Kidney (tissue), 13 donors: ENCODE measurements at regions not wholly inside any gene's neighbourhood (a gene's known extent, or its start where the extent isn't known, plus 50 kb on each side); places are given as distances from the start of the nearest gene placed in this dataset.

Experiments used
- DNase-seq, 5 donors: peaks; one replicate each; pipeline ENCODE4 v3.0.0-alpha.2; 2013 to 2020
- FAIRE-seq: peaks from 2 replicates; lab custom pipeline; 2012; peaks lifted over from hg19 to GRCh38; lab: Jason Lieb, UNC
- H3K27ac ChIP-seq, 2 donors: one replicate each; pipeline ENCODE4 v1.7.0; 2013; ENCODE audit warnings: low read depth in 2 of 2, low read length in 2 of 2, inconsistent platforms in 1 of 2
- H3K27me3 ChIP-seq: one replicate; pipeline ENCODE4 v1.7.1; 2013; ENCODE audit warnings: low read length, inconsistent platforms; ENCODE audit not compliant: control insufficient read depth, insufficient read depth
- H3K36me3 ChIP-seq, 3 donors: one replicate each; pipeline versions ENCODE4 v1.7.0 to v1.7.1; 2013; ENCODE audit warnings: low read length in 3 of 3, control low read depth in 1 of 3, inconsistent platforms in 1 of 3; ENCODE audit not compliant: insufficient read depth in 3 of 3, control insufficient read depth in 2 of 3
- H3K4me1 ChIP-seq, 3 donors: one replicate each; pipeline versions ENCODE4 v1.7.0 to v1.7.1; 2013; ENCODE audit warnings: low read length in 3 of 3, inconsistent platforms in 1 of 3, low read depth in 1 of 3; ENCODE audit not compliant: control insufficient read depth in 2 of 3, insufficient read depth in 2 of 3
- H3K4me3 ChIP-seq, 3 donors: one replicate each; pipeline versions ENCODE4 v1.7.0 to v1.8.1; 2013; ENCODE audit warnings: low read length in 3 of 3, control low read depth in 1 of 3, inconsistent platforms in 1 of 3
- H3K9ac ChIP-seq, 3 donors: one replicate each; pipeline versions ENCODE4 v1.7.0 to v1.7.1; 2013; ENCODE audit warnings: low read length in 3 of 3, control low read depth in 1 of 3, inconsistent platforms in 1 of 3
- H3K9me3 ChIP-seq, 3 donors: one replicate each; pipeline versions ENCODE4 v1.7.0 to v1.7.1; 2013; ENCODE audit warnings: low read length in 3 of 3, control low read depth in 1 of 3, inconsistent platforms in 1 of 3; ENCODE audit not compliant: control insufficient read depth in 2 of 3, insufficient read depth in 1 of 3
- intact Hi-C: fragments of 100-400 bp; cut with DNase I; formaldehyde crosslinking; loops from one replicate; pipeline ENCODE4 v1.11.1; 2022
- TF ChIP-seq, protein P1 (sequence below): IDR thresholded peaks from 3 replicates; pipeline ENCODE4 v1.5.1; 2012; ENCODE audit warnings: mild to moderate bottlenecking, moderate library complexity, borderline replicate concordance; ENCODE audit not compliant: insufficient read depth; ENCODE audit errors: extremely low read depth
- donor health status: control.
- donor health status: control.
- donor health status: control.
- donor health status: control.
- donor health status: control.
- donor health status: DM: yes; HTN: yes; CAD: no.
- donor health status: Normal renal cell carcinoma (clear cell type).

DNA sequence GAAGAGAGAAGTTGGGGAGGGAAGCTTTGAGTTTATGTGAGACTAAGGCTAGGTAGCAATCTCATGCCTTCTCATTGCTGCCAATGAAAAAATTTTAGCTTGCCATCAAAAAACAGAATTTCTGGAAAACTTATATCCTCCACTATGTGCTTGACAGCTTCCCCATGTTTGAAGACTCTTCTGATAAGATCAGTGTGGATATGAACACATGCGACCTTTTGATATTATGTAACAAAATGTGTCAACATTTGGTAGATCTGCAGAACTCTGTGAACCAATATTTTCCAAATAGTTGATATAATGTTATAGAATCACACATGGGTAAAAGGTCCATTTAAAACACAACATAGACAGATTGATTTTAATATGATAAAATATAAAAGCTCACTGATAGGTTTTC is 380.9 kb upstream of the PROK2 start:
- Histone ChIP-seq H3K9me3 (no peaks in the 10 kb centered on the region), H3K36me3 (no peaks in the 10 kb centered on the region), H3K4me1 (peaks cover 0 to 7% (median 4%) of the 10 kb centered on the region in 3 donors), H3K27ac (no peak overlapping the region), H3K9ac (no peak overlapping the region), H3K27me3 (no peaks in the 10 kb centered on the region), H3K4me3 (no peak overlapping the region)
- DNase-seq (no peak), FAIRE-seq (no peak)
- intact Hi-C loops: no loop called here
- TF ChIP-seq, protein P1, sequence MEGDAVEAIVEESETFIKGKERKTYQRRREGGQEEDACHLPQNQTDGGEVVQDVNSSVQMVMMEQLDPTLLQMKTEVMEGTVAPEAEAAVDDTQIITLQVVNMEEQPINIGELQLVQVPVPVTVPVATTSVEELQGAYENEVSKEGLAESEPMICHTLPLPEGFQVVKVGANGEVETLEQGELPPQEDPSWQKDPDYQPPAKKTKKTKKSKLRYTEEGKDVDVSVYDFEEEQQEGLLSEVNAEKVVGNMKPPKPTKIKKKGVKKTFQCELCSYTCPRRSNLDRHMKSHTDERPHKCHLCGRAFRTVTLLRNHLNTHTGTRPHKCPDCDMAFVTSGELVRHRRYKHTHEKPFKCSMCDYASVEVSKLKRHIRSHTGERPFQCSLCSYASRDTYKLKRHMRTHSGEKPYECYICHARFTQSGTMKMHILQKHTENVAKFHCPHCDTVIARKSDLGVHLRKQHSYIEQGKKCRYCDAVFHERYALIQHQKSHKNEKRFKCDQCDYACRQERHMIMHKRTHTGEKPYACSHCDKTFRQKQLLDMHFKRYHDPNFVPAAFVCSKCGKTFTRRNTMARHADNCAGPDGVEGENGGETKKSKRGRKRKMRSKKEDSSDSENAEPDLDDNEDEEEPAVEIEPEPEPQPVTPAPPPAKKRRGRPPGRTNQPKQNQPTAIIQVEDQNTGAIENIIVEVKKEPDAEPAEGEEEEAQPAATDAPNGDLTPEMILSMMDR: no peak

DNA sequence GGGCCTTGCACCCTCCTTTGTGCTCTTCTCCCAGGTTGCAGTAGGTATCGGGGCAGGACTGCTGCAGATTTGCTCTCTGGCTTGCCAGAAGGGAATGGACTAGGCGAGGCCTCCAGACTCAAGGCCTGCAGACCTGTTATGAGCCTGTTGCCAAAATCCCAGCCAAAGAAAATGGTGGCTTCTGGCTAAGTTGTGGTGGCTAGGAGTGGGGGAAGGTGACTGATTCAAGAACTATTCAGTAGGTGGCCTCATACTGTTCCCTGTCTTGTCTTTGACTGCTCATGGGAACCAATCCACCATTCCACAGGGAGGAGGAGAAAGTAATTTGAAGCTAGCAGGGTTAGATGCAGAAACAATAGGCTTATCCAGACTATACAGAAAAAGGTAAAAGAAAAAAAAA is 380.4 kb upstream of the PROK2 start:
- TF ChIP-seq, protein P1: no peak
- Histone ChIP-seq H3K36me3 (no peaks in the 10 kb centered on the region), H3K27ac (no peak overlapping the region), H3K9me3 (no peaks in the 10 kb centered on the region), H3K4me3 (no peak overlapping the region), H3K9ac (no peak overlapping the region), H3K27me3 (no peaks in the 10 kb centered on the region), H3K4me1 (peaks cover 0 to 7% (median 4%) of the 10 kb centered on the region in 3 donors)
- intact Hi-C loops: no loop called here
- no peak for FAIRE-seq
- no peak for DNase-seq

DNA sequence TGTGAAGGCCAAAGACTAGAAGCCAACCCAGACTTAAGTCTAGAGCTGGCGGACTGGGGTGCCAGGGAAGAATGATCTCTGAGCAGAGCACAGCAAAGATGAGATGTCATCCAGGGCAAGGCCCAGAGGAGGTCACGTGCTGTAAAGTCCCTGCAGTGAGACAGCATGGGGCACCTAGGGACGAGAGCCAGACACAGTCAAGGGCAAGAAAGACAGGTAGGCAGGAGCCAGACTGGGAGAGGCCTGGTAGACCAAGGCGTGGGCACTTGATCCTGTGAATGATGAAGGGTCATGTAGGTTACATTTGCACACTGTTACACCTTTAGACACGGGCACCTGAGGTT is 379.7 kb upstream of the PROK2 start:
- H3K9ac ChIP-seq: no peak overlapping the region

More for the DNA sequence above, 379.7 kb upstream of the PROK2 start:
- Histone ChIP-seq H3K27me3 (no peaks in the 10 kb centered on the region), H3K27ac (no peak overlapping the region), H3K4me1 (peaks cover 0 to 7% (median 4%) of the 10 kb centered on the region in 3 donors), H3K9me3 (no peaks in the 10 kb centered on the region), H3K4me3 (no peak overlapping the region), H3K36me3 (no peaks in the 10 kb centered on the region)
- DNase-seq (no peak), FAIRE-seq (no peak)
- intact Hi-C loops: no loop called here
- TF ChIP-seq, protein P1: no peak
